ENCODE measurements at regions not wholly inside any gene's neighbourhood (a gene's known extent, or its start where the extent isn't known, plus 50 kb on each side); places are given as distances from the start of the nearest gene placed in this dataset.

DNA sequence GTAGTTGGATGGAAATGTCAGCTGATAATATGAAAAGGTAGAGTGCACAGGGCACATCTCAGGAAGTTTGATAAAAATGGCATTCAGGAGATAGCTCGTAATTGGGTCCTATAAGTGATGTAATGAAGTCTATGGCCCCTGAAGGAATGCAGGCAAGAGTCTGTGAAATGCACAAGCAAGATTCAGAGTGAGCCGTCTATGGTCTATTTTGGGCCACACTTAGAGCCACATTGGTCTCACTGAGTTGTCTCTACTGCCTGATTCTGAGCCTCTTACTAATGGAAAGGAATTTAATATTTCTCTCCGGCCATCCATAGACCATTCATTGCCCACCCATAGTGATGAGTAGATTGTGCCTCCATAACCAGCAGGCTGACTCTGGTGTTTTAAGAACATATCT lies 111.3 kb upstream of the KCNN2 start:
- TF ChIP-seq POLR2A (IDR thresholded peaks at IDR 0.05), result no peak
- TF ChIP-seq, protein P1, sequence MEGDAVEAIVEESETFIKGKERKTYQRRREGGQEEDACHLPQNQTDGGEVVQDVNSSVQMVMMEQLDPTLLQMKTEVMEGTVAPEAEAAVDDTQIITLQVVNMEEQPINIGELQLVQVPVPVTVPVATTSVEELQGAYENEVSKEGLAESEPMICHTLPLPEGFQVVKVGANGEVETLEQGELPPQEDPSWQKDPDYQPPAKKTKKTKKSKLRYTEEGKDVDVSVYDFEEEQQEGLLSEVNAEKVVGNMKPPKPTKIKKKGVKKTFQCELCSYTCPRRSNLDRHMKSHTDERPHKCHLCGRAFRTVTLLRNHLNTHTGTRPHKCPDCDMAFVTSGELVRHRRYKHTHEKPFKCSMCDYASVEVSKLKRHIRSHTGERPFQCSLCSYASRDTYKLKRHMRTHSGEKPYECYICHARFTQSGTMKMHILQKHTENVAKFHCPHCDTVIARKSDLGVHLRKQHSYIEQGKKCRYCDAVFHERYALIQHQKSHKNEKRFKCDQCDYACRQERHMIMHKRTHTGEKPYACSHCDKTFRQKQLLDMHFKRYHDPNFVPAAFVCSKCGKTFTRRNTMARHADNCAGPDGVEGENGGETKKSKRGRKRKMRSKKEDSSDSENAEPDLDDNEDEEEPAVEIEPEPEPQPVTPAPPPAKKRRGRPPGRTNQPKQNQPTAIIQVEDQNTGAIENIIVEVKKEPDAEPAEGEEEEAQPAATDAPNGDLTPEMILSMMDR (IDR thresholded peaks at IDR 0.05), result no peak

All from tibial nerve (tissue), 3 donors.